Midbrain (tissue), 1 donor: ENCODE measurements at regions not wholly inside any gene's neighbourhood (a gene's known extent, or its start where the extent isn't known, plus 50 kb on each side); places are given as distances from the start of the nearest gene placed in this dataset.
A peak's percentile ranks its signal among the peaks of the same experiment; 100 is the strongest.

ENCODE experiments used
- DNase-seq: peaks from one replicate; lab custom pipeline; 2025; lab: John Stamatoyannopoulos, UW

DNA sequence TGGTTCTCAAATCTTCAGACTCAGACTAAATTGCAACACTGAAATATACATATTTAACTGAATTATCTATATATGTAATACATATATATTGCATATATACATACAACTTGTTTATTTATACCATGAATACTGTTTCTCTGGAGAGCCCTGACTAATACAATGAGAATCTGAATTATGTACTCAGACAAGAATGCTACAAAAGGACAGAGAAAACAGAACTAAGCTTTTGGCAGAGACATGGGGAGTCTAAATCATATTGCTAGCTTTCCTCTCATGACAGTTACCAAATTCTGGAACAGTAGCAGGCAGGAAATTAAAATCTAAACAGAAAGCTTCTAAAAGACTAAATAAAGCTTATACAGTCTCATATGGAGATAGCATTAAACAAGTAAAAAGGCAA, 142.4 kb upstream of the KCNMB2 start:
- no peak for DNase-seq

DNA sequence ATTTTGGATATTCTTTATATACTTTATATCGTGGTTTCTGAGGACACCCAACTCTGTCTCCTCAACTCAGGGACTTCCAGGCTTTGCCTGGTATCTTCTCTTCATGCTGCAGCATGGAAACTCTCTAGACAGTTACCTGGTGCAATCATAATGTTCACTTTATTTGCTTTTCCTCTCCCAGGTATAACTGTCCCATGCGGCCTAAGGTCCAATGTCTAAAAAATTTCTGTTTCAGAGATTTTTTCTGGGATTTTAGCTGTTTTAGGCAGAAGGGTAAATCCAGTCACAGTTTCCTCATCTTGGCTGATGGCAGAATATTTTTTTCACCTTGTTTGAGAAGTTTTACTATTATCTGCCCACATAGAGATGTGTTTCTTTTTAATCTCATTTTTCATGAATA, 139.9 kb upstream of the KCNMB2 start:
- DNase-seq, result no peak

DNA sequence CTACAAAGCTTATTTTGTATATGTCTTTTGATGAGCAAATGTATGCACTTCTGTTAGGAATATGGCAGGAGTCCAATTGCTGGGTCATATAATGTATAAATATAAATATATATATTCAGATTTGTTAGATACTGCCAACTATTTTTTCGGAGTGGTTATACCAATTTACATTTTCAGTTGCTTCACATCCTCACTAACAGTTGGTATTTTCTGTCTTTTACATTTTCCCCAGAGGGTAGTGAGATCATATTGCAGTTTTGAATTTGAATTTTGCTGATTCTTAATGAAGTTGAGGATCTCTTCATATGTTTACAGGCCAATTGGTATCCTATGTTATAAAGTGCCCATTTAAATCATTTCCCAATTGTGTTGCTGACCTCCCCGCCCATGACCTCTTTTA, 139.0 kb upstream of the KCNMB2 start:
- no peak for DNase-seq

DNA sequence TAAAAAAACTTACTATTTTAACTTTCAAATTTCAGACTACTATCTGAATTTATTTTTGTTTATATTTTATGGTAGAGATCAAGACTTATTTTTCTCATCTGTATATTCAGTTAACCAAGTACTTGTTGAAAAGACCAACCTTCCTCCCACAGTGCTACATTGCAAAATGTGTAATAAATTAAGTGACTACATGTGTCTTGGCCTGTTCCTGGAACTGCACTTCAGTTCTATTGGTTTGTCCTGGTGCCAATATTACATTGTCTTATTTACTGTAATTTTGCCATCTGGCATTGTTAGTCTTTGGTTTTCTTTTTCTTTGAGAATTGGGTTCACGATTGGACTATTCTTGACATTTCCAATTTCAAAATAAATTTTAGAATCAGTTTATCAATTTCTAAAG, 138.4 kb upstream of the KCNMB2 start:
- no peak for DNase-seq

DNA sequence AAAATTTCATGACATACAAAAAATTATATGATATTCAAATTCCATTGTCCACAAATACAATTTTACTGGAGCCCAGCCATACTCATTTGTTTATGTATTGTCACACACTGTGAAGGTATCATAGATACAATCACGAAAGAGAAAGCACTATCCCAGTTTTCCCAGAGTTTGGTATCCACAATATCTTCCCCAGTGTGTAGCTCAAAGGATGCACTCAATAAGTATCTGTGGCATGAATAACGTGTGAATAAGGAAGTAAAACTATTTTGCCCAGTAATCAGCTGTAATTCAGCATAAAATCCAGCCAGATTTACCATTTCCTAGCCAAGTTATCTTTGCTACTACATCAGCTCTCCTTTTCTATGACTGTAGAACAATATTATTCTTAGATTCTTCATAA, 131.3 kb upstream of the KCNMB2 start:
- DNase-seq, result no peak

DNA sequence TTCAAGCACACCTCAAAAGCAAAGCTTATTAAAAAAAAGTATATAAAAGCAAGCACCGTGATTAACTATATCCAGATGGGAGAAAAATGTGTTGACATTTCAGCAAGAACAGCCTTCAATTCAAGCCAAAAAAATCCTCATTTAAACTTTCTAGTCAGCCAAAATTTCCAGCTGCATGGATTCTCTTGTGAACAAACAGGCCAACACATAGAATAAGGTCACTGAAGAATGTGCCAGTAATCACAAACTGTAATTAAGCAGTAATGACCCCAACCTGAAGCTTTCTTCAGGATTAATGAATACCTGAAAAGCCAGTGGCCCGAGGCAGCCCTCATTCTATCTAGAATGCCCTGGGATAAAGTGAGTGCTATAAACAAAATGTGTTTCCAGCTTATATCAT, 130.7 kb upstream of the KCNMB2 start:
- DNase-seq, result no peak

DNA sequence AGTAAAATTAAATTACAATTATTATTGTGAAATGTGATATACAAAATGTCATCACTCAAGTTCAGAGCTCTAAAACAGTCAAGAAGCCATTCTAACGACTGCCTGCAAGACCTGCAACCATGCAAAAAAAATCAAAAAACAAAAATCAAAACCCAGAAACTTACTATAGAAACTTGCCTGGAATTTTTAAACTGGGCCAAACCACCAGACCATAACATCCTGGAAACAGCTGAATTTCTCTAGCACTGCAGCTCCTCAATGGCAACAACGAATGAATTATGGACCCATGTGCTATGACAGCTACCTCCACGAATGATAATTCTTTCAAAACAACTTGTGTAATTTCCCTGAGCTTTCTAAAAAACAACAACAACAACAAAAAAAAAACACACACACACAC, 130.0 kb upstream of the KCNMB2 start:
- no peak for DNase-seq

DNA sequence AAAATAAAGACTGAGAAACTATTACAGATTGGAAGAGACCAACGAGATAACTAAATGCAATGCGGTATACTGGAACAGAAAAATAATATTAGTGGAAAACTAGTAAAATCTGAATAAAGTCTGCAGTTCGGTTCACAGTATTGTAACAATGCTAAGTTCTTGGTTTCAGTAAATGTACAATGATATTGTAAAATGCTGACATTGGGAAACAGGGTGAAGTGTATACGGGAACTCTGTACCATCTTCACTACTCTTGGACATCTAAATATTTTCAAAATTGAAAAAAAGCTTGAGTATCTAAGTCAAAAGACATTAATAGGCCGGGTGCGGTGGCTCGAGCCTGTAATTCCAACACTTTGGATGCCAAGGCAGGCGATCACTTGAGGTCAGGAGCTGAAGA, 120.9 kb upstream of the KCNMB2 start:
- DNase-seq, result no peak

DNA sequence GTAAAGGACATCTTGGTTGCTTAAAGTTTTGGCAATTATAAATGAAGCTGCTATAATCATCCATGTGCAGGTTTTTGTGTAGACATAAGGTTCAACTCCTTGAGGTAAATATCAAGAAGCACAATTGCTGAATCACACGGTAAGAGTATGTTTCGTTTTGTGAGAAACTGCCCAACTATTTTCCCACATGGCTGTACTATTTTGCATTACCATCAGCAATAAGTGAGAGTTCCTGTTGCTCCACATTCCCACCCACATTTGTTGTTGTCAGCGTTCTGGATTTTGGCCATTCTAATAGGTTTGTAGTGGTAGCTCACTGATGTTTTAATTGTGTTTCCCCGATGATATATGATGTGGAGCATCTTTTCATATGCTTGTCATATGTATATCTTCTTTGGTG, 118.5 kb upstream of the KCNMB2 start:
- no peak for DNase-seq

DNA sequence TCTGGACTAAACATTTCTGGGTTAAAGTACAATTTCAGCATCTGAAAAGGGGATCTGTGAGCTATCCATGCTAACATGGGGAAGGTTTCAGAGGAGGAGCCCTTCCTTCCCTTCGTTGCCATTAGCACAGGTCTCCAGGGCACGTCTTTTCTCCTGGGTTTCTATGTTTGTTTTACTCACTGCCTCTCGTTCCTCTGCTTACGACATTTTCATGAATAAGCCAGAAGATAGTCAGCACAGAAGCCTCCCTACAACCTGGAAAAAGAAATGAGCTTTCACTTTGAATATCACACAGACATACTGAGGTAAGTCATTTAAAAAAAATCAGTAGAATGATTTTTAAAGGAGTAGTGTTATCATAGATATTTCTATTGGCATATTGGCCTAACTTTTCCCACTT, 117.2 kb upstream of the KCNMB2 start:
- no peak for DNase-seq

DNA sequence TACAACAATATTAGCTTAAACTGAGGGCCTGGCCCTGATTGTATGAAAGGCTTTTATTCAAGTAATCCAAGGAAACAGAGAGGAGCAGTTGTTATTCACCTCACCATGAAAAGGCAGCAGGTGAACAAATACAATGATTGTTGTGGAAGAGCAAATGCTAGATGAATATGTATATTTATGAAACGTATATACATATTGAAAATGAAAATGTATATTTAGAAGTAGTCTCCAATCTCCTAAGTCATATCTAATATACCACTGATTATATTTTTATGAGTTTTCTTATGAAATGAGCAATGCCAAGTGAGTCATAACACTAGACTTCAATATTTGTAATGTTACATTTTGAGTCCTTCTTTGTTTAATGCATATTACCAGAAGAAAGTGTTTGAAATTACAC, 116.2 kb upstream of the KCNMB2 start:
- no peak for DNase-seq

DNA sequence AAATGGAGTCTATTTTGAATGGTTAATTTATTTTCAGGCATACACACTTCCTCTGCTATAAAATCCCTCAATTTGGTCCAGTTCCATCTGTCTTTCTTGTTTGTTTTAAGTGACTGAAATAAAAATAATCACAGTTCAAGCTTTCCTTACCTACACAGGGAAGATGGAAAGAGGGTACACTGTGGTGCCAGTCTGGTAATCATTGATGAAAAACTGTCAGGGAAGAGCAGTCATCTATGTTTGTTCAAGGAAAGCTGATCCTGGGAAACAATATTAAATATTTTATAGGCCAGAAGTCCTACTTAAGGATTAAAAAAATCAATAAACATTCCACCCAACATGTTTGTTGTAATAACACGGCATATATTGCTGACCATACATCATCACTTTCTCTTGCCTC, 115.2 kb upstream of the KCNMB2 start:
- no peak for DNase-seq

DNA sequence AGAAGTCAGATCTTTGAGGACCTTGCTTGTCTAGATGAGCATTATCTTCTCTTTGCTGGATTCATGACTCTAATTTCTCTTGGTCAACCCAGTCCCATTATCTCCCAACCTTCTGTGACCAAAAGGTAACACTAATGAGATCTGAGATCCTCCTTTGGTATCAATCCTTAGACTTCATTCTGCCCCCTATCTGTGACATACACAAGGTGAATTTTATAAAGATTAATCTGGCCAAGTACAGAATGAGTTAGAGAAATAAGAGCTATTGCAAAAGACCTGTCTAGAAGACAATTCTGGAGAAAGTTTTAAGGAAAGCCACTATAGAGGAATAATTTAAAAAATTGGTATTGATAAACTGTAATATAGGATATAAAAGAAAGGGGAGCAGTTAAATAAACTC, 113.8 kb upstream of the KCNMB2 start:
- no peak for DNase-seq

DNA sequence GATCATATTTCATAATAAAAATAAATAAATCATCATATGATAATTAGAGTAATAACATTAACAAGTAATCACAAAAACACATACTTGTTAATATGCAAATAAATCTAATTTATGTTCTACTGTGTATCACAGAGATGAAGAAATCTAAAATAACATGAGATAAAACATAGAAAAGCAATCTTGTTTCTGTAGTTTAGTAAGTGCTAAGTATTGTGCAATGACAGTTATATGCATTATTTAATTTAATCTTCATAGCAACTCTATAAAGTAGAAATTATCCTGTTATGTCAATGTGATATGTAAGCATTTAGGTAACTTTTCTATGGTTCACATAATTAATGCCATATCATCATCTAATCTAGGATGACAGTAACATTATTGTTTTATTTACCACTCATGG, 108.2 kb upstream of the KCNMB2 start:
- DNase-seq, result no peak

DNA sequence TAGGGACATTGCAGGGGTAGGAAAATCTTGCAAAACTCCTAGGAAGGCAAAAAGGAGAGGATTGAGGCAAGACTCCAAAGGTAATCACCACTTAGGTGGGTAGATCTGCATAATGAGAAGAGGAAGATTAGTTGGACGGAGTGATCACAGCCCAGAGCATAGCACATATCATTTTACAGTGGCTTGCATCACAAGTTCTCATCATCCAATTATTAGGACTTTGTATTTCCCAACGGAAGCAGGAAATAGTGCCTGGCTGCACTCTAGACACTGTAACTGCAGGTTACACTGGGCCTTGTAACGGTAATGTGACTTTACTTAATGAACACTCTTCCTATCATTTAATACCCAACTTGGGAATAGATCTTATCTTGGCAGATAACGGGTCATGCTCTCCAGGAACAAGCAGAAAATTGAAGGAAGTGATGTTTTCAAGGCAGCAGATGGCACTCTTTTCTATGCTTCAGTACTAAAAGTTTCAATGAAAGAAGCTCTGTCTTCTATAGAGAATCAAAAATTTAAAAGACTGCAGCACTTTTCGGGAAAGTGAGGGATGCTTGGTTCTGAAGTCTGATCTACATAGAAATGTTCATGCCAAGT, 101.9 kb upstream of the KCNMB2 start:
- DNase-seq, result peak; percentile 18

DNA sequence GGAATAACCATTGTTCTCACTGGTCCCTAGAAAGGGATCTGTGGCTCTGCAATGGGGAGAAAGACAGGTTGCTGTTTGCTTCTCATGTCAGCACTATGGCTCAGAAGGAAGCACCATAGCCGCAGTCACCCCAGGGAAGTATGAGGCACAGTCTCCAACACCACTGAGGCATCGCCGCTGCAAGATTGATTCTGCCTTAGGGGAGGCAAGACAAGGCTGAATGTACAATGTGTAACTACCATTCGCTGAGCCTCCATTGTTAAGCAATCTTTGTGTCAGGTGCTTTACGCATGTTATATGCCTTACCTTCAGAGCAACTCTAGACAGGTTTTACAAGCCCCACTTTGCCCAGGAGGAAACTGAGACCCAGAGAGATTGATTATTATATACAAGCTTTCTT, 100.7 kb upstream of the KCNMB2 start:
- DNase-seq, result no peak

DNA sequence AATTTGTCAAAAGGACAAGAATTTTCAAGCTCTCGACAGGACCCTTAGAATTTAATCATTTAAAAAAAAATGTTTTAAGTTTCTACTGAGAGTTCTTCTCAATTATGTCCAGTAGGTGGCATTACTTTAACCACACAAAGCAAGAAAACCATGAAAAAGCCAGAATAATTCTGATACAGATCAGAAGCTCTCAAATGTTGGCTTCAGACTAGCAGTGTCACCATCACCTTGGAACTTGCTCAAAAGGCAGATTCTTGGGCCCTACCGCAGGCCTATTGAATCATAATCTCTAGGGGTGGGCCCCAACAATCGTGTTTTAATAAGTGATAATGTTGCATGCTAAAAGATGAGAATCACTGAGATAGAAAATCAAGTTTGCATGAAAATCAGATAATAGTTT, 99.5 kb upstream of the KCNMB2 start:
- DNase-seq, result peak; percentile 31

DNA sequence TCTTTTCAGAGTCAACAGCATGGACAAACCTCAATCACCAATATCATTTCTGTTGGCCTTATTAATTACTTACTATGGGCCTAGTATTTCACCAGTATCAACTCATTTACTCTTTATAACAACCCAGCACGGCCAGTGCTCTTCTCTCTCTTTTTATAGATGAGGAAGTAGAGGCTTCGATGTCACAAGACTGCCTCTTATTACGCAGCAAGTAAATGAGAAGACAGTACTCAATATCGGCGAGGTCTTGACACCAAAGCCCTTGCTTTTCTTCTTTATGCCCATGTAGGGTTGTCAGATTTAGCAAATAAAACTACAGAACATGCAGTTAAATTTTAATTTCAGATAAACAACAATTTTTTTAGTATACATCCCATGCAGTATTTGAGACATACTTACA, 99.0 kb upstream of the KCNMB2 start:
- DNase-seq, result no peak

DNA sequence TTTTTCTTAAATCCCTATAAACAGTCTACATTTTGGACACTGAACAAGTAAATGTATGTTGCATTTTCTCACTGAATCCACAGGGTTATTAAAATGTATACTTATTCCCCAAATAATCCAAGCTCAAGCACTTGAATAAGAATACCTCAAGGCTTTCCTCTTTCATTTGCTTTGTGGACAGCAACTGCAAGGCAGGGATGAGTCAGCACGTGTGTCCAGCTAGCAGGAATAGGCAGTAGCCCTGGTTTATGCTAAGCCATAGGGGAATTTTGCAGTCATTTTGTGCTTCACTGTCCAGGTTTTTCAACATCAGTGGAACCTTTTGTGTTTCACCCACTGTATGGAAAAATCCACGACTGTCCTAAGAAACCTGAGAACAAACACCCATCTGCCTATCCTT, 96.7 kb upstream of the KCNMB2 start:
- DNase-seq, result no peak

DNA sequence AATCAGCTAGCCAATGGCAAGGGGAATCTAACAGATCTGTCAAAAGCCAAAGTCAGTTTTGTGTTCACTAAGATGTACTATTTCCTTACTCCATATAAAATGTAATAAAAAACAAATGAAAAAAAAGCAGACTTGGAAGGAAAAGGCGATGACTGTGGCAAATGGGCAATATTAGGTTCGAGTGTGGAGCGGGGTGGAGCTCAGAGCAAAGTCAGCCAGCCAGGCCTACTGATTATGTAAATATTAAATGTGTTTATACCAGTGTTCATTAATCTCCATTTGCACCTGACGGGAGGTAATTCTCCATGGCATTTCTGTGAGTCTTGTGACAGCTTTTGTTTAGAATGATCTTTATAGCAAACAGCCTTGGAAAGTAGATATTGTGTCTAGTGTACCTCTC, 96.2 kb upstream of the KCNMB2 start:
- DNase-seq, result no peak

DNA sequence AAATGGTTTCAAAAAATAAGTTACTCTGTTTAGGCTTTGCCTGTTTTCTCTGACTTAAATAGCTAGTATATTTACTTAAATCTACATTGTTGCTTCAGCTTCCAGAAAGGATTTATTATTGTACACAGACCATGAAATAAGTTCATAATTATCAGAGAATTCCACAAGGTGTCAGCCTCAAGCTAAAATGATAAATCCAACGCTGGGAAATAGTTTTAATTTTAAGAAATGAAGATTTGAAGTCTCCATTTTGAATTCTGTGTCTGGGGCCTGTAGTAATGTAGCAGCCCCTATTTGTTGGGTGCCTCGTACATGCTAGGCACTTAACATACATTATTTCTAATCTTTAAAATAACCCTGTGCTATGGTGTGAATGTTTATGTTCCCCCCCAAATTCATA, 92.6 kb upstream of the KCNMB2 start:
- DNase-seq, result no peak

DNA sequence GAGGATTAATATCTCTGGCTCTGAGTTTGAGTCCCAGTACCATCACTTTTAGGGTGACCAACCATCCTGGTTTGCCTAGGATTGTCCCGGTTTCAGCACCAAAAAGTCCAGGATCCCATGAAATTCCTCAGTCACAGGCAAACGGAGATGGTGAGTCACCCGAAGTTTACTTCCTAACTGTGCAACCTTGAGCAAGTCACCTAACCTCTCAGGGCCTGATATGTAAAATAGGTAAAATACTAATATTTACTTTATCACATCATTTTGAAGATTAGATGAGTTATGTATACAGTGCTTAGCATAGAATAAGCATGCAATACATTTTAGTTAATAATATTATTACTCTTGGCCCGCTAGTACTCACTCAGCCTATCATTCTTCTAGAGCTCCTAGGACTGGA, 91.1 kb upstream of the KCNMB2 start:
- no peak for DNase-seq

DNA sequence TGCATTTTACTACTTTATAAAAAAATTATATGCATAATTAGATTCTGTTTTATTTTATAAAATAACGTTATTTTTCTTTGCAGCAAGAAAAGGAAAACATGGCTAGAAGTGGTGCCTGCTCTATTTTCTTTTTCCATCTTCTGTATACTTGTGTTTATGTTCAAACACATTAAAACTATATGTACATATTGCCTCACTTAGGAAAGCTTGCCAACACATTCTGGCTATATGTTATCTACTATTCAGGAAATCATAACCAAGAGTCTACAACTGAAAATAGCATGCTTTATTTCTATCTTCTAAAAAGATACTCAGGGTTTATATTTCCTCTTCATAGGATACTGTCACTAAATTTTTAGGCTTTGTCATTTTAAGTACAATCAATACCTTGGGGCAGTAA, 90.2 kb upstream of the KCNMB2 start:
- no peak for DNase-seq

DNA sequence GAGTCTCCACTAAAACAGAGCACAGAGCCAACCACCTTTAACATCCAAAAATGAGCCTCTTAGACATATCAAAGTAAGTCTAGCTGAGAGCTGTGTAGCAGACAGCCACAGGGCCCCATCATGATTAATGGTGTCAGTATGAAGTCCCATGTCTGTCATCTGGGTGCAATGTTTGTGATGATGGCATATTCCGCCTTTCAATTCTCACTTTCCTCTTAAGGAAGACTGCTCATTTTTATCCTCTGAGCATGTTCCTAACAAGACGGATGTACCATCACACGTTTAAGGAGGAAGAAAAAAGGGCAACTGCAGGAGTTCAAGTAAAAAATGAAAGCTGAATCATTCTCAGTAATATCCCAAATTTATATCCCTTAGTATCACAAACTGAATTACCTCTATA, 85.8 kb upstream of the KCNMB2 start:
- DNase-seq, result no peak

DNA sequence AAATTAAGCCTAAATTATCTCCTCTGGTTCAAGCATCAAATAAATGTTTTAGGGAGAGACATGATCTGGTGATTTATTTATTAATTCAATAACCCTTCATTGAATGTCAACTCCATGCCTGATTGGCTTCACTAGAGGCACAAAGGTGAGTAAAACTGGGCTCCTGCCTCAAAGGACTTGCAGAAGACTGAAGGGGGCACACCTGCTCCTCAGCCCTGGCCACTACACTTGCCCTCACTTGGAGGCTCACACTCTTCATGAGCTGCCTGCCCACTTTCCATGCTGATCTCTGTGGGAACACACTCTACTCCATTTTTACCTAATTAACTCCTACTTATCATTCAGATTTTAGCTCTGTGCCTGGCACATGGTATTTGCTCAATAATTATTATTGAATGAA, 84.4 kb upstream of the KCNMB2 start:
- DNase-seq, result no peak
